ENCODE measurements at regions not wholly inside any gene's neighbourhood (a gene's known extent, or its start where the extent isn't known, plus 50 kb on each side); places are given as distances from the start of the nearest gene placed in this dataset.

GRCh38 chr13:105630431-105630830 is 905.0 kb downstream of the EFNB2 start:
- Histone ChIP-seq H3K36me3 (no peaks in the 10 kb centered on the region), H3K4me1 (no peaks in the 10 kb centered on the region), H3K9me3 (no peaks in the 10 kb centered on the region), H3K4me3 (no peak overlapping the region), H3K27ac (no peak overlapping the region), H3K27me3 (no peaks in the 10 kb centered on the region)
- no peak for DNase-seq (ENCODE audit: low spot score in 2 of 2)
- intact Hi-C loops (cut with DNase I): no loop called here
- TF ChIP-seq CTCF (IDR thresholded peaks at IDR 0.05): no peak

- H3K36me3 ChIP-seq: no peaks in the 10 kb centered on the region
- no peak for DNase-seq (ENCODE audit: low spot score in 2 of 2)
- no peak for TF ChIP-seq CTCF (IDR thresholded peaks at IDR 0.05)
- H3K27ac ChIP-seq: no peak overlapping the region
- H3K4me3 ChIP-seq: no peak overlapping the region
- no peaks in the 10 kb centered on the region for H3K4me1 ChIP-seq
- H3K27me3 ChIP-seq: no peaks in the 10 kb centered on the region
- intact Hi-C loops (cut with DNase I): loop anchor here (10.0 kb wide), 1 partner anchor 908 kb away; the partner anchor contains the start of gene EFNB2
- no peaks in the 10 kb centered on the region for H3K9me3 ChIP-seq
Observed at GRCh38 chr13:105627270-105627669, 908.2 kb downstream of the EFNB2 start.

GRCh38 chr13:105625691-105626090 is 909.8 kb downstream of the EFNB2 start:
- intact Hi-C loops (cut with DNase I): loop anchor here (10.0 kb wide), 1 partner anchor 909 kb away; the partner anchor contains the start of gene EFNB2
- Histone ChIP-seq H3K9me3 (no peaks in the 10 kb centered on the region), H3K27ac (no peak overlapping the region), H3K4me1 (no peaks in the 10 kb centered on the region), H3K36me3 (no peaks in the 10 kb centered on the region), H3K27me3 (no peaks in the 10 kb centered on the region), H3K4me3 (no peak overlapping the region)
- DNase-seq (ENCODE audit: low spot score in 2 of 2): no peak
- no peak for TF ChIP-seq CTCF (IDR thresholded peaks at IDR 0.05)

- TF ChIP-seq CTCF (IDR thresholded peaks at IDR 0.05): no peak
- H3K4me3 ChIP-seq: no peak overlapping the region
- intact Hi-C loops (cut with DNase I): no loop called here
Observed at GRCh38 chr13:105616333-105617075, 919.0 kb downstream of the EFNB2 start.

GRCh38 chr13:105612541-105612940 is 922.9 kb downstream of the EFNB2 start:
- Histone ChIP-seq H3K4me3 (no peak overlapping the region), H3K9me3 (no peaks in the 10 kb centered on the region), H3K27me3 (no peaks in the 10 kb centered on the region), H3K27ac (no peak overlapping the region), H3K36me3 (no peaks in the 10 kb centered on the region), H3K4me1 (peaks cover 0 to 8% of the 10 kb centered on the region in 2 donors)
- intact Hi-C loops (cut with DNase I): no loop called here
- DNase-seq (ENCODE audit: low spot score in 2 of 2): no peak
- no peak for TF ChIP-seq CTCF (IDR thresholded peaks at IDR 0.05)

More at GRCh38 chr13:105616333-105617075, 919.0 kb downstream of the EFNB2 start:
- no peaks in the 10 kb centered on the region for H3K9me3 ChIP-seq
- H3K27ac ChIP-seq: no peak overlapping the region
- H3K4me1 ChIP-seq: peaks cover 0 to 4% of the 10 kb centered on the region in 2 donors
- no peak for DNase-seq (ENCODE audit: low spot score in 2 of 2)
- no peaks in the 10 kb centered on the region for H3K36me3 ChIP-seq
- no peaks in the 10 kb centered on the region for H3K27me3 ChIP-seq

Data from ascending aorta (tissue), 2 donors.